ENCODE measurements at regions not wholly inside any gene's neighbourhood (a gene's known extent, or its start where the extent isn't known, plus 50 kb on each side); places are given as distances from the start of the nearest gene placed in this dataset.

DNA sequence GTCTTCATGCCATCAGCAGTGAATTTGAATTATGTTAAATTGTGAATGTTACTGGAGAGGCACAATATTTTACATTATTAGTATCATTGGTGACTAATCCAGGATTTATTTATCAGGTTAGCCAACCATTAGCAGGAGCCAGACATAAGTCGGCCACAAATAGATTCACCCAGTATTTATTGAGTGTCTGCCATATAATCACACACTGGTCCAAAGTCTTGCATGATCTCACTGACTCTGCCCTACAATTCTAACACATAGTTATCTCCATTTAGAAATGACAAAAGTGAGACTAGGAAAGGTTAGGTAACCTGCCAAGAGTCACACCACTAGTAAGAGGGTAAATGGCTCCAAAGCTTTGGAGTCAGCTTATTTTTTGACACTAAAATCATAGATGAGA lies 179.6 kb downstream of the BLID start:
- CTCF ChIA-PET: no interaction called here
- Histone ChIP-seq H3K4me1 (ENCODE audit: control insufficient read depth, insufficient read depth, low read length) (no peaks in the 10 kb centered on the region), H3K36me3 (ENCODE audit: control insufficient read depth, insufficient read depth, low read length) (no peaks in the 10 kb centered on the region), H3K27ac (ENCODE audit: low read length) (no peak overlapping the region), H3K27me3 (ENCODE audit: control insufficient read depth, insufficient read depth, low read length) (no peaks in the 10 kb centered on the region), H3K9me3 (ENCODE audit: control insufficient read depth, insufficient read depth, low read depth, low read length) (no peaks in the 10 kb centered on the region), H3K4me3 (ENCODE audit: low read depth in 2 of 2, low read length in 2 of 2) (no peak overlapping the region)
- ATAC-seq (no peak), DNase-seq (ENCODE audit: low read depth, low spot score) (no peak)
- intact Hi-C loops (cut with micrococcal nuclease; ENCODE audit: unreplicated experiment) (no loop called here), in situ Hi-C loops (cut with HindIII; ENCODE audit: low pct_unique_long_range_greater_than_20kb, low sequenced_read_pairs) (no loop called here)
- TF ChIP-seq SIN3A (IDR thresholded peaks at IDR 0.05; ENCODE audit: borderline replicate concordance, insufficient read depth, low read depth, low read length) (no peak), POLR2AphosphoS5 (IDR thresholded peaks at IDR 0.05; ENCODE audit: low read depth, low read length) (no peak), TCF7L2 (IDR thresholded peaks at IDR 0.05; ENCODE audit: low read depth, low read length) (no peak)
- TF ChIP-seq, protein P1, sequence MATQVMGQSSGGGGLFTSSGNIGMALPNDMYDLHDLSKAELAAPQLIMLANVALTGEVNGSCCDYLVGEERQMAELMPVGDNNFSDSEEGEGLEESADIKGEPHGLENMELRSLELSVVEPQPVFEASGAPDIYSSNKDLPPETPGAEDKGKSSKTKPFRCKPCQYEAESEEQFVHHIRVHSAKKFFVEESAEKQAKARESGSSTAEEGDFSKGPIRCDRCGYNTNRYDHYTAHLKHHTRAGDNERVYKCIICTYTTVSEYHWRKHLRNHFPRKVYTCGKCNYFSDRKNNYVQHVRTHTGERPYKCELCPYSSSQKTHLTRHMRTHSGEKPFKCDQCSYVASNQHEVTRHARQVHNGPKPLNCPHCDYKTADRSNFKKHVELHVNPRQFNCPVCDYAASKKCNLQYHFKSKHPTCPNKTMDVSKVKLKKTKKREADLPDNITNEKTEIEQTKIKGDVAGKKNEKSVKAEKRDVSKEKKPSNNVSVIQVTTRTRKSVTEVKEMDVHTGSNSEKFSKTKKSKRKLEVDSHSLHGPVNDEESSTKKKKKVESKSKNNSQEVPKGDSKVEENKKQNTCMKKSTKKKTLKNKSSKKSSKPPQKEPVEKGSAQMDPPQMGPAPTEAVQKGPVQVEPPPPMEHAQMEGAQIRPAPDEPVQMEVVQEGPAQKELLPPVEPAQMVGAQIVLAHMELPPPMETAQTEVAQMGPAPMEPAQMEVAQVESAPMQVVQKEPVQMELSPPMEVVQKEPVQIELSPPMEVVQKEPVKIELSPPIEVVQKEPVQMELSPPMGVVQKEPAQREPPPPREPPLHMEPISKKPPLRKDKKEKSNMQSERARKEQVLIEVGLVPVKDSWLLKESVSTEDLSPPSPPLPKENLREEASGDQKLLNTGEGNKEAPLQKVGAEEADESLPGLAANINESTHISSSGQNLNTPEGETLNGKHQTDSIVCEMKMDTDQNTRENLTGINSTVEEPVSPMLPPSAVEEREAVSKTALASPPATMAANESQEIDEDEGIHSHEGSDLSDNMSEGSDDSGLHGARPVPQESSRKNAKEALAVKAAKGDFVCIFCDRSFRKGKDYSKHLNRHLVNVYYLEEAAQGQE (IDR thresholded peaks at IDR 0.05; ENCODE audit: insufficient read depth in 1 of 2, low read depth in 2 of 2, low read length in 1 of 2): no peak
- TF ChIP-seq, protein P2, sequence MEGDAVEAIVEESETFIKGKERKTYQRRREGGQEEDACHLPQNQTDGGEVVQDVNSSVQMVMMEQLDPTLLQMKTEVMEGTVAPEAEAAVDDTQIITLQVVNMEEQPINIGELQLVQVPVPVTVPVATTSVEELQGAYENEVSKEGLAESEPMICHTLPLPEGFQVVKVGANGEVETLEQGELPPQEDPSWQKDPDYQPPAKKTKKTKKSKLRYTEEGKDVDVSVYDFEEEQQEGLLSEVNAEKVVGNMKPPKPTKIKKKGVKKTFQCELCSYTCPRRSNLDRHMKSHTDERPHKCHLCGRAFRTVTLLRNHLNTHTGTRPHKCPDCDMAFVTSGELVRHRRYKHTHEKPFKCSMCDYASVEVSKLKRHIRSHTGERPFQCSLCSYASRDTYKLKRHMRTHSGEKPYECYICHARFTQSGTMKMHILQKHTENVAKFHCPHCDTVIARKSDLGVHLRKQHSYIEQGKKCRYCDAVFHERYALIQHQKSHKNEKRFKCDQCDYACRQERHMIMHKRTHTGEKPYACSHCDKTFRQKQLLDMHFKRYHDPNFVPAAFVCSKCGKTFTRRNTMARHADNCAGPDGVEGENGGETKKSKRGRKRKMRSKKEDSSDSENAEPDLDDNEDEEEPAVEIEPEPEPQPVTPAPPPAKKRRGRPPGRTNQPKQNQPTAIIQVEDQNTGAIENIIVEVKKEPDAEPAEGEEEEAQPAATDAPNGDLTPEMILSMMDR (IDR thresholded peaks at IDR 0.05): no peak
- POLR2A ChIA-PET: interaction anchor here (0.6 to 0.8 kb wide), 2 partner anchors 258 to 537 kb away, joined by 3 to 4 read pairs; no protein-coding TSS in a partner anchor
- no TSS peak for BruUV-seq (replicated peaks)

DNA sequence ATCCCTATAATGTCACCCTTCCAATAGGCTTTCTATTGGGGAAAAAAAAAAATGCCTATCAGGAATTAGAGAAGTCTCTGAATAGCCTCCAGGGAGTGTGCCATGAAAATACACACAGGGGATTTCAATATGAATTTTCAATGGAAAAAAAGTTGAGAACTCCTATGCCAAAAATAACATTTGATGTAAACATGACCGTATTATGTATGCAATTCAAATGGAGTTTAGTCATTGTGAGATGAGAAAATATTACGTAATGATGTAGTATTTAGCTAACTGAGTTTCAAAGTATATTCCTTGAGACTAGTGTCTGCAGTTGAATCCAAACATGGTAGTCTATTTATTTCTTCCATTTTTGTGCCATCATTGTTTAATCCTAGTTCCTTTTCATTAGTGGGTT lies 182.3 kb downstream of the BLID start:
- Histone ChIP-seq H3K9me3 (ENCODE audit: control insufficient read depth, insufficient read depth, low read depth, low read length) (no peaks in the 10 kb centered on the region), H3K4me3 (ENCODE audit: low read depth in 2 of 2, low read length in 2 of 2) (no peak overlapping the region), H3K36me3 (ENCODE audit: control insufficient read depth, insufficient read depth, low read length) (no peaks in the 10 kb centered on the region), H3K27ac (ENCODE audit: low read length) (no peak overlapping the region), H3K4me1 (ENCODE audit: control insufficient read depth, insufficient read depth, low read length) (no peaks in the 10 kb centered on the region), H3K27me3 (ENCODE audit: control insufficient read depth, insufficient read depth, low read length) (no peaks in the 10 kb centered on the region)
- CTCF ChIA-PET: no interaction called here
- BruUV-seq (replicated peaks): no TSS peak
- in situ Hi-C loops (cut with HindIII; ENCODE audit: low pct_unique_long_range_greater_than_20kb, low sequenced_read_pairs): no loop called here
- ATAC-seq: no peak
- intact Hi-C loops (cut with micrococcal nuclease; ENCODE audit: unreplicated experiment): no loop called here
- DNase-seq (ENCODE audit: low read depth, low spot score): no peak
- no peak for TF ChIP-seq POLR2AphosphoS5 (IDR thresholded peaks at IDR 0.05; ENCODE audit: low read depth, low read length)
- no peak for TF ChIP-seq SIN3A (IDR thresholded peaks at IDR 0.05; ENCODE audit: borderline replicate concordance, insufficient read depth, low read depth, low read length)
- TF ChIP-seq, protein P2 (IDR thresholded peaks at IDR 0.05): no peak
- no peak for TF ChIP-seq TCF7L2 (IDR thresholded peaks at IDR 0.05; ENCODE audit: low read depth, low read length)
- TF ChIP-seq, protein P1 (IDR thresholded peaks at IDR 0.05; ENCODE audit: insufficient read depth in 1 of 2, low read depth in 2 of 2, low read length in 1 of 2): no peak
- POLR2A ChIA-PET: no interaction called here

Data from Panc1 (cell line).